Cardiac muscle cell (in vitro differentiated cells and primary cell): ENCODE measurements at regions not wholly inside any gene's neighbourhood (a gene's known extent, or its start where the extent isn't known, plus 50 kb on each side); places are given as distances from the start of the nearest gene placed in this dataset.
A peak's percentile ranks its signal among the peaks of the same experiment; 100 is the strongest.

Experiments
- DNase-seq, 2 donors: peaks; one replicate each; pipeline versions ENCODE4 v3.0.0 to v3.0.0-alpha.2; 2010 to 2017; ENCODE audit warnings: low read depth in 1 of 2, low spot score in 1 of 2
- H3K27ac ChIP-seq: fragments of 200-600 bp; sonication (generic); 2 replicates; pipeline ENCODE4 v1.5.1; 2016
- H3K27me3 ChIP-seq: fragments of 200-600 bp; sonication (generic); 2 replicates; pipeline ENCODE4 v1.6.0; 2016; ENCODE audit warnings: control low read depth
- H3K36me3 ChIP-seq: fragments of 200-600 bp; sonication (generic); 2 replicates; pipeline ENCODE4 v1.5.1; 2016; ENCODE audit warnings: control low read depth
- H3K4me1 ChIP-seq: fragments of 200-600 bp; sonication (generic); 2 replicates; pipeline ENCODE4 v1.8.1; 2017; ENCODE audit warnings: low read depth, mild to moderate bottlenecking, mixed run types
- H3K4me3 ChIP-seq: fragments of 200-600 bp; sonication (generic); 2 replicates; pipeline ENCODE4 v1.5.1; 2016; ENCODE audit warnings: mild to moderate bottlenecking
- H3K9me3 ChIP-seq: fragments of 200-600 bp; sonication (generic); 2 replicates; pipeline ENCODE4 v1.5.1; 2017; ENCODE audit warnings: low read depth, mild to moderate bottlenecking, control low read depth
- TF ChIP-seq, protein P1 (sequence below): IDR thresholded peaks from 2 replicates; pipeline ENCODE4 v1.5.1; 2012; ENCODE audit warnings: low read depth, mild to moderate bottlenecking, low read length

DNA sequence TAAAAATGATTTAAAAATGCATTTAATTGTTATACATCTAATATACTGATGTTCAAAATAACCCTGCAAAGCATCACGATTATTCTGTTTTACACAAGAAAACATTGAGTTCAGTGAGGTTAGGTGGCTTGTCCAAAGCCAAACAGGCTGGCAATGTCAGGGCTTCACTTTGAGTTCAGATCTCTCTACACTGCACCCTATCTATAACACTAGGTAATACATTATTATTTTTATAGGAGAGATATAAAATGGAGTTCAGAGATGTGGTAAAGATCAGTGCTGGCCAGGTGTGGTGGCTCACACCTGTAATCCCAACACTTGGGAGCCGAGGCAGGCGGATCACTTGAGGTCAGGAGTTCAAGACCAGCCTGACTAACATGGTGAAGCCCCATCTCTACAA is 165.9 kb upstream of the MYO3A start:
- H3K36me3 ChIP-seq = no peaks in the 10 kb centered on the region
- H3K4me1 ChIP-seq = peaks cover 14% of the 10 kb centered on the region
- no peak overlapping the region for H3K4me3 ChIP-seq
- H3K27ac ChIP-seq = no peak overlapping the region
- TF ChIP-seq, protein P1, sequence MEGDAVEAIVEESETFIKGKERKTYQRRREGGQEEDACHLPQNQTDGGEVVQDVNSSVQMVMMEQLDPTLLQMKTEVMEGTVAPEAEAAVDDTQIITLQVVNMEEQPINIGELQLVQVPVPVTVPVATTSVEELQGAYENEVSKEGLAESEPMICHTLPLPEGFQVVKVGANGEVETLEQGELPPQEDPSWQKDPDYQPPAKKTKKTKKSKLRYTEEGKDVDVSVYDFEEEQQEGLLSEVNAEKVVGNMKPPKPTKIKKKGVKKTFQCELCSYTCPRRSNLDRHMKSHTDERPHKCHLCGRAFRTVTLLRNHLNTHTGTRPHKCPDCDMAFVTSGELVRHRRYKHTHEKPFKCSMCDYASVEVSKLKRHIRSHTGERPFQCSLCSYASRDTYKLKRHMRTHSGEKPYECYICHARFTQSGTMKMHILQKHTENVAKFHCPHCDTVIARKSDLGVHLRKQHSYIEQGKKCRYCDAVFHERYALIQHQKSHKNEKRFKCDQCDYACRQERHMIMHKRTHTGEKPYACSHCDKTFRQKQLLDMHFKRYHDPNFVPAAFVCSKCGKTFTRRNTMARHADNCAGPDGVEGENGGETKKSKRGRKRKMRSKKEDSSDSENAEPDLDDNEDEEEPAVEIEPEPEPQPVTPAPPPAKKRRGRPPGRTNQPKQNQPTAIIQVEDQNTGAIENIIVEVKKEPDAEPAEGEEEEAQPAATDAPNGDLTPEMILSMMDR = no peak
- no peak for DNase-seq
- no peaks in the 10 kb centered on the region for H3K27me3 ChIP-seq
- no peaks in the 10 kb centered on the region for H3K9me3 ChIP-seq

GRCh38 chr10:25778646-25779045 is 155.4 kb upstream of the MYO3A start:
- Histone ChIP-seq H3K4me1 (no peaks in the 10 kb centered on the region), H3K36me3 (no peaks in the 10 kb centered on the region), H3K4me3 (no peak overlapping the region), H3K27ac (no peak overlapping the region), H3K27me3 (no peaks in the 10 kb centered on the region), H3K9me3 (no peaks in the 10 kb centered on the region)
- TF ChIP-seq, protein P1 = no peak
- no peak for DNase-seq

GRCh38 chr10:25786161-25786560 is 147.9 kb upstream of the MYO3A start:
- no peaks in the 10 kb centered on the region for H3K27me3 ChIP-seq
- no peak overlapping the region for H3K4me3 ChIP-seq
- H3K9me3 ChIP-seq = no peaks in the 10 kb centered on the region
- no peak overlapping the region for H3K27ac ChIP-seq
- no peak for DNase-seq
- H3K4me1 ChIP-seq = no peaks in the 10 kb centered on the region
- H3K36me3 ChIP-seq = no peaks in the 10 kb centered on the region
- TF ChIP-seq, protein P1 = no peak

GRCh38 chr10:25786899-25787298 is 147.1 kb upstream of the MYO3A start:
- Histone ChIP-seq H3K4me1 (no peaks in the 10 kb centered on the region), H3K27ac (no peak overlapping the region), H3K9me3 (no peaks in the 10 kb centered on the region), H3K27me3 (no peaks in the 10 kb centered on the region), H3K36me3 (no peaks in the 10 kb centered on the region), H3K4me3 (no peak overlapping the region)
- no peak for DNase-seq
- TF ChIP-seq, protein P1 = no peak

DNA sequence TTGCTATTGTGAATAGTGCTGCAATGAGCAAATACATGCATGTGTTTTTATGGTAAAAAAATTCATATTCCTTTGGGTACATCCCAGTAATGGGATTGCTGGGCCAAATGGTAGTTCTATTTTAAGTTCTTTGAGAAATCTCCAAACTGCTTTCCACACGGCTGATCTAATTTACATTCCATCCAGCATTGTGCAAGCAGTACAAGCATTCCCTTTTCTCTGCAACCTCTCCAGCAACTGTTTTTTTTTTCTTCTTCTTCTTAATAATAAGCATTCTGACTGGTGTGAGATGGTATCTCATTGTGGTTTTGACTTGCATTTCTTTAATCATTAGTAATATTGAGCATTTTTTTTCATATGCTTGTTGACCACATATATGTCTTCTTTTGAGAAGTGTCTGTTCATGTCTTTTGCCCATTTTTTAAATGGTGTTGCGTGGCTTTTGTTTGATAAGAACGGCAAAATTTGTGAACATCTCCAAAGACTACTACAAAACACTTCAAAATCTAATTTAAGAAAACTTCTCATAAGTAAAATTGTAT is 136.1 kb upstream of the MYO3A start:
- Histone ChIP-seq H3K27me3 (no peaks in the 10 kb centered on the region), H3K9me3 (no peaks in the 10 kb centered on the region), H3K36me3 (no peaks in the 10 kb centered on the region), H3K4me1 (no peaks in the 10 kb centered on the region), H3K4me3 (no peak overlapping the region), H3K27ac (no peak overlapping the region)
- TF ChIP-seq, protein P1 = no peak
- peak in 1 of 2 donors; percentile 40 for DNase-seq

- Histone ChIP-seq H3K4me1 (peaks cover 10% of the 10 kb centered on the region), H3K9me3 (no peaks in the 10 kb centered on the region), H3K27ac (no peak overlapping the region), H3K27me3 (no peaks in the 10 kb centered on the region), H3K4me3 (no peak overlapping the region), H3K36me3 (no peaks in the 10 kb centered on the region)
- TF ChIP-seq, protein P1 = no peak
- DNase-seq = no peak
These were observed 129.5 kb upstream of the MYO3A start for GRCh38 chr10:25804505-25804904.
